Calu3 (cell line): ENCODE measurements at regions not wholly inside any gene's neighbourhood (a gene's known extent, or its start where the extent isn't known, plus 50 kb on each side); places are given as distances from the start of the nearest gene placed in this dataset.

Experiments
- BruUV-seq: library from RNA; stranded (reverse); fragments of 400-500 nt; replicated peaks from 2 replicates; lab custom pipeline; 2021; lab: Mats Ljungman, UMichigan
- CTCF ChIA-PET: fragments of 300-600 bp; sonication (Branson Sonifier 250); formaldehyde crosslinking; loops from one replicate; lab custom pipeline; 2022; ENCODE audit warnings: antibody characterized with exemption; lab: Charles Lee
- DNase-seq: peaks from one replicate; pipeline ENCODE4 v3.0.0; 2022
- H3K27ac Mint-ChIP-seq: one replicate; pipeline ENCODE4 v1.8.0; 2022; ENCODE audit warnings: mixed read lengths; ENCODE audit not compliant: unreplicated experiment
- H3K27me3 Mint-ChIP-seq: one replicate; pipeline ENCODE4 v1.8.0; 2022; ENCODE audit warnings: mixed read lengths; ENCODE audit not compliant: unreplicated experiment
- H3K36me3 Mint-ChIP-seq: one replicate; pipeline ENCODE4 v1.8.0; 2022; ENCODE audit warnings: mild to moderate bottlenecking, moderate library complexity, mixed read lengths; ENCODE audit not compliant: insufficient read depth, unreplicated experiment
- H3K4me1 Mint-ChIP-seq: one replicate; pipeline ENCODE4 v1.8.0; 2022; ENCODE audit warnings: mild to moderate bottlenecking, low read depth, mixed read lengths; ENCODE audit not compliant: unreplicated experiment
- H3K4me3 Mint-ChIP-seq: one replicate; pipeline ENCODE4 v1.8.0; 2022; ENCODE audit warnings: mild to moderate bottlenecking, low read depth, moderate library complexity, mixed read lengths; ENCODE audit not compliant: unreplicated experiment
- H3K9me3 Mint-ChIP-seq: one replicate; pipeline ENCODE4 v1.8.0; 2022; ENCODE audit warnings: low read depth, mixed read lengths; ENCODE audit not compliant: unreplicated experiment
- CTCF ChIP-seq: fragments of 200-600 bp; IDR thresholded peaks from one replicate; pipeline ENCODE4 v1.8.0; 2022; ENCODE audit warnings: antibody characterized with exemption; ENCODE audit not compliant: unreplicated experiment
- intact Hi-C: fragments of 100-400 bp; cut with micrococcal nuclease; formaldehyde crosslinking; loops from one replicate; pipeline ENCODE4 v1.10.0; 2022; ENCODE audit not compliant: unreplicated experiment

GRCh38 chr3:82807781-82808180 is 1046.3 kb upstream of the GBE1 start:
- intact Hi-C loops: no loop called here
- CTCF ChIA-PET: no interaction called here
- DNase-seq: no peak
- H3K27ac Mint-ChIP-seq: no peak overlapping the region
- no TSS peak for BruUV-seq
- H3K27me3 Mint-ChIP-seq: no peaks in the 10 kb centered on the region
- H3K4me3 Mint-ChIP-seq: no peak overlapping the region
- TF ChIP-seq CTCF: no peak
- H3K9me3 Mint-ChIP-seq: no peaks in the 10 kb centered on the region
- H3K4me1 Mint-ChIP-seq: no peaks in the 10 kb centered on the region
- H3K36me3 Mint-ChIP-seq: no peaks in the 10 kb centered on the region

GRCh38 chr3:82802501-82802900 is 1041.1 kb upstream of the GBE1 start:
- no peaks in the 10 kb centered on the region for H3K9me3 Mint-ChIP-seq
- CTCF ChIA-PET: no interaction called here
- TF ChIP-seq CTCF: no peak
- intact Hi-C loops: loop anchor here (5.0 kb wide), 1 partner anchor 1130 kb away; no protein-coding TSS in a partner anchor
- no peaks in the 10 kb centered on the region for H3K27me3 Mint-ChIP-seq
- BruUV-seq: no TSS peak
- no peak overlapping the region for H3K27ac Mint-ChIP-seq
- no peak overlapping the region for H3K4me3 Mint-ChIP-seq
- no peak for DNase-seq
- no peaks in the 10 kb centered on the region for H3K36me3 Mint-ChIP-seq
- H3K4me1 Mint-ChIP-seq: no peaks in the 10 kb centered on the region

GRCh38 chr3:82800248-82800647 is 1038.8 kb upstream of the GBE1 start:
- Mint-ChIP-seq H3K9me3 (peaks cover 4% of the 10 kb centered on the region), H3K36me3 (no peaks in the 10 kb centered on the region), H3K4me3 (no peak overlapping the region), H3K27me3 (no peaks in the 10 kb centered on the region), H3K4me1 (no peaks in the 10 kb centered on the region), H3K27ac (no peak overlapping the region)
- BruUV-seq: no TSS peak
- intact Hi-C loops: loop anchor here (5.0 kb wide), 1 partner anchor 1128 kb away; no protein-coding TSS in a partner anchor
- DNase-seq: no peak
- no peak for TF ChIP-seq CTCF
- CTCF ChIA-PET: no interaction called here

GRCh38 chr3:82796765-82797164 is 1035.3 kb upstream of the GBE1 start:
- H3K4me3 Mint-ChIP-seq: no peak overlapping the region
- no peak for DNase-seq
- H3K4me1 Mint-ChIP-seq: no peaks in the 10 kb centered on the region
- peaks cover 4% of the 10 kb centered on the region for H3K9me3 Mint-ChIP-seq
- intact Hi-C loops: no loop called here
- no peaks in the 10 kb centered on the region for H3K36me3 Mint-ChIP-seq
- no peak overlapping the region for H3K27ac Mint-ChIP-seq
- no peak for TF ChIP-seq CTCF
- H3K27me3 Mint-ChIP-seq: no peaks in the 10 kb centered on the region
- CTCF ChIA-PET: interaction anchor here (0.9 kb wide), 1 partner anchor 23 kb away, joined by 3 read pairs; no protein-coding TSS in a partner anchor
- no TSS peak for BruUV-seq
